ENCODE measurements at regions not wholly inside any gene's neighbourhood (a gene's known extent, or its start where the extent isn't known, plus 50 kb on each side); places are given as distances from the start of the nearest gene placed in this dataset.

DNA sequence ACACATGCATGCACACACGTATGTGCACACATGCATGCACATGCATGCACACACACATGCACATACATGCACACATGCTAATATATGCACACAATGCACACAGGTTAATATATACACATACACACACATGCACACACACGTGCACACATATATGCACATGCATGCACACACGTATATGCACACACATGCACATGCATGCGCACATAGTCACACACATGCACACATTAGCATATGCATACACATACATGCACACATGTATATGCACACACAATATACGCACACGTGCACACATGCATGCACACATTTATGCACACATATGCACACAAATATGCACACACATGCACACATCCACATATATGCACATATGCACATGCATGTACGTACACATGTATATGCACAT is 506.8 kb downstream of the MATN1 start:
- TF ChIP-seq POLR2A (IDR thresholded peaks at IDR 0.05; ENCODE audit: low read depth, low read length) (no peak), POLR2AphosphoS5 (IDR thresholded peaks at IDR 0.05; ENCODE audit: low read depth, low read length) (no peak), TAF1 (IDR thresholded peaks at IDR 0.05; ENCODE audit: borderline replicate concordance, low read depth, low read length) (no peak)
